Tibial artery (tissue), 4 donors: ENCODE measurements at regions not wholly inside any gene's neighbourhood (a gene's known extent, or its start where the extent isn't known, plus 50 kb on each side); places are given as distances from the start of the nearest gene placed in this dataset.

Experiments used
- DNase-seq, 2 donors: peaks; one replicate each; pipeline ENCODE4 v3.0.0-alpha.2; 2019
- H3K27ac ChIP-seq, 2 donors: fragments of 200-600 bp; sonication (generic) in 1 of 2; 1 replicate in 1 of 2; 2 replicates in 1 of 2; pipeline ENCODE4 v1.5.1; 2018 to 2019; ENCODE audit warnings: mild to moderate bottlenecking in 1 of 2
- H3K27me3 ChIP-seq, 2 donors: fragments of 200-600 bp; sonication (generic) in 1 of 2; one replicate each; pipeline versions ENCODE4 v1.5.1 to v1.6.0; 2016 to 2019
- H3K36me3 ChIP-seq, 3 donors: fragments of 200-600 bp; sonication (generic) in 2 of 3; one replicate each; pipeline ENCODE4 v1.5.1; 2016 to 2019; ENCODE audit warnings: mild to moderate bottlenecking in 2 of 3
- H3K4me1 ChIP-seq, 4 donors: fragments of 200-600 bp; sonication (generic) in 2 of 4; 1 replicate in 3 of 4; 2 replicates in 1 of 4; pipeline ENCODE4 v1.5.1; 2016 to 2019
- H3K4me3 ChIP-seq, 2 donors: fragments of 200-600 bp; sonication (generic) in 1 of 2; 1 replicate in 1 of 2; 2 replicates in 1 of 2; pipeline ENCODE4 v1.5.1; 2018 to 2019; ENCODE audit warnings: mild to moderate bottlenecking in 2 of 2
- H3K9me3 ChIP-seq, 3 donors: fragments of 200-600 bp; sonication (generic) in 1 of 3; one replicate each; pipeline ENCODE4 v1.5.1; 2016 to 2019
- intact Hi-C: fragments of 100-400 bp; cut with DNase I; formaldehyde crosslinking; loops from one replicate; pipeline ENCODE4 v1.15.0; 2023; ENCODE audit warnings: low total_unique reads
- TF ChIP-seq, protein P1 (sequence below), 2 experiments: fragments of 200-600 bp in 1 of 2; fragments of 450-650 bp in 1 of 2; IDR thresholded peaks; one replicate each; pipeline ENCODE4 v1.5.1; 2017 to 2019; ENCODE audit warnings: antibody characterized with exemption in 2 of 2, mild to moderate bottlenecking in 1 of 2, moderate library complexity in 1 of 2

DNA sequence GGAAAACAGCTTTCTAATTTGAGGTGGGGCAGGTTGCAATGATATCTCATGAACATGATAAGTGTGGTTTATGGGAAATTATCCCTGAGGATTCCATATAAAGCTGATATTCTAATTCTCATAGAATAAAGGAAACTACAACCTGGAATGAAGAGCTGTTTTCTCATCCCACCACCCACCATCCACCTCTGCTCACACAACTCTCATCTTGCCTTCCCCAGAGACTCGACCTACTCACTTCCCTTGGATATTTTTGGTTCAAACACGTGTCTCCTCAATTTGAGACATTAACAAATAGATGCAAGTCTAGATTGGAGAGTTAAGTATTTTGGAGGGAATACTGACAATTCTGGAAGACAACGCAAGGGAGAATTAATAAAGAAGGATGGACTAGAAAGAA is 490.9 kb downstream of the TMEM182 start:
- no peak overlapping the region for H3K27ac ChIP-seq
- no peak overlapping the region for H3K4me3 ChIP-seq
- H3K36me3 ChIP-seq, result no peaks in the 10 kb centered on the region
- TF ChIP-seq, protein P1, sequence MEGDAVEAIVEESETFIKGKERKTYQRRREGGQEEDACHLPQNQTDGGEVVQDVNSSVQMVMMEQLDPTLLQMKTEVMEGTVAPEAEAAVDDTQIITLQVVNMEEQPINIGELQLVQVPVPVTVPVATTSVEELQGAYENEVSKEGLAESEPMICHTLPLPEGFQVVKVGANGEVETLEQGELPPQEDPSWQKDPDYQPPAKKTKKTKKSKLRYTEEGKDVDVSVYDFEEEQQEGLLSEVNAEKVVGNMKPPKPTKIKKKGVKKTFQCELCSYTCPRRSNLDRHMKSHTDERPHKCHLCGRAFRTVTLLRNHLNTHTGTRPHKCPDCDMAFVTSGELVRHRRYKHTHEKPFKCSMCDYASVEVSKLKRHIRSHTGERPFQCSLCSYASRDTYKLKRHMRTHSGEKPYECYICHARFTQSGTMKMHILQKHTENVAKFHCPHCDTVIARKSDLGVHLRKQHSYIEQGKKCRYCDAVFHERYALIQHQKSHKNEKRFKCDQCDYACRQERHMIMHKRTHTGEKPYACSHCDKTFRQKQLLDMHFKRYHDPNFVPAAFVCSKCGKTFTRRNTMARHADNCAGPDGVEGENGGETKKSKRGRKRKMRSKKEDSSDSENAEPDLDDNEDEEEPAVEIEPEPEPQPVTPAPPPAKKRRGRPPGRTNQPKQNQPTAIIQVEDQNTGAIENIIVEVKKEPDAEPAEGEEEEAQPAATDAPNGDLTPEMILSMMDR (IDR thresholded peaks at IDR 0.05), result no peak
- no peaks in the 10 kb centered on the region for H3K4me1 ChIP-seq
- no peaks in the 10 kb centered on the region for H3K27me3 ChIP-seq
- no peak for DNase-seq
- H3K9me3 ChIP-seq, result peaks cover 0 to 6% (median 0%) of the 10 kb centered on the region in 3 donors
- intact Hi-C loops, result no loop called here

DNA sequence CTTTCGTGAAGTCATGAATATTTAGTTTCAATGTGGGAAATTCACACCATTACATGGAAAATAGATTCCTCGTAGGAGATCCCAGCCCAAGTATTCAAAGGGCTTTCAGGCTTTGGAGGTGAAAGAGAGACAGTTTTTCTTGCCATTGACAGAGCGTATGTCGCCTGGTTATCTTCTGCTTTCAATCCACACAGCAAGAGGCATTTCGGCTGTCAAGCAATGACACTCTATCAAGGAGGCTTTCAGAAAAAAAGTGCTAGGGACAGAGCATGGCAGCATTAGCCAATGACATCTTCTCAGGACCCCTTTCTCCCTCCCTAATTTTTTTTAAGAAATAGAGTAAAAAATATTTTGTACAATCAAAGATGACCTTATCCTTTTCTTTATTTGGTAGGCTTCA is 492.8 kb downstream of the TMEM182 start:
- DNase-seq, result no peak
- H3K4me3 ChIP-seq, result no peak overlapping the region
- TF ChIP-seq, protein P1 (IDR thresholded peaks at IDR 0.05), result no peak
- no peak overlapping the region for H3K27ac ChIP-seq
- H3K9me3 ChIP-seq, result peaks cover 0 to 2% (median 0%) of the 10 kb centered on the region in 3 donors
- H3K27me3 ChIP-seq, result no peaks in the 10 kb centered on the region
- intact Hi-C loops, result no loop called here
- no peaks in the 10 kb centered on the region for H3K4me1 ChIP-seq
- no peaks in the 10 kb centered on the region for H3K36me3 ChIP-seq

DNA sequence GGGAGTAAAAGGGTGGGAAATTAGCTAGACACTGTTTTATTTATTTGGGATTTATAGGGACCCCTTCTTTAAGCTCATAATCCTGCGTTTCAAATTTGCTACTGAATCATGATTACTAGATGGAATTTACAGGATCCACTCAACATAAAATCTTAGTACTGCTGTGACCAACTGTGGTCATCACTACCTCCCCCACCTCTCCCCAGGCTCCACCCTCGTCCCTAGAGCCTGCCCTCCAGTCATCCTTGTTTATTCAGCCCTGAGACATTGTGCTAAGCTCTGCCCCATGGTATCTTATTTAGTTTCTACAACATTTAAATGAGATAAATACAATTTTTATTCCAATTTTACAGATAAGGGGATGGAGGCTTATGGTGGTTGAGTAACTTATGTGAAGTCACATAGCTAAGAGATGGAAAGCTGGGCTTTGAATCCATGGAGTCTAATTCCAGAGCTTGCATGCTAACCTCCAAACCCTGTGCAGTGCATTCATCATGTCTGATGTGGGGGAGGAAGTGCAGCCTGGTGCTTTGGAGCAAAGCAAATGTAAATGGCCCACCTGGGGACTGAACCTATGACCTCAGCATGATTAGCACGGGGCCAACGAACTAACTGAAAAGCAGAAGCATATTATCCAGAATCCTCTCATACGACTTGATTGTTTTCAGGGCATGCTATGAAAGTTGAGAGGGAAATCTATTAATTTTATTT is 502.4 kb downstream of the TMEM182 start:
- Histone ChIP-seq H3K27ac (no peak overlapping the region), H3K4me1 (no peaks in the 10 kb centered on the region), H3K36me3 (no peaks in the 10 kb centered on the region), H3K4me3 (no peak overlapping the region), H3K27me3 (no peaks in the 10 kb centered on the region), H3K9me3 (no peaks in the 10 kb centered on the region)
- TF ChIP-seq, protein P1 (IDR thresholded peaks at IDR 0.05), result no peak
- intact Hi-C loops, result no loop called here
- no peak for DNase-seq

DNA sequence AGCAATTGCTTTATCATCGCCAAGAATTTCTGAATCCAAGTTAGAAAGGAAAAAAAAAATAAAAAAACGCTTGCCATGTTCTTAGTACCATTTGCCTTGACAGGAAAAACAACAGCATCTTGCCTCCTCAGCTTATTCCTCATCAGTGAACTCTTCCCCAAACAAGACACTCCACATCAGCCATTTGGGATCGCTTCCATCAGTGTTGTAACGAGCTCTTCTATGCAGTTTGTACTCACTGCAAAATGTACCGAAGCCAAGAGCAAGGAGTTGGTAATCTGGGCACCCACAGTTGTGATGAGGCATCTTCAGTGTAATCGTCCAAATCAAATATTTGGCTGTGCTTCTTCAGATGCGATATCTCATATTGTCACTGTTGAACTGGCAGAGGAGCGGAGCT is 503.7 kb downstream of the TMEM182 start:
- Histone ChIP-seq H3K9me3 (no peaks in the 10 kb centered on the region), H3K4me3 (no peak overlapping the region), H3K27ac (no peak overlapping the region), H3K4me1 (no peaks in the 10 kb centered on the region), H3K27me3 (no peaks in the 10 kb centered on the region), H3K36me3 (no peaks in the 10 kb centered on the region)
- TF ChIP-seq, protein P1 (IDR thresholded peaks at IDR 0.05), result no peak
- intact Hi-C loops, result no loop called here
- no peak for DNase-seq

DNA sequence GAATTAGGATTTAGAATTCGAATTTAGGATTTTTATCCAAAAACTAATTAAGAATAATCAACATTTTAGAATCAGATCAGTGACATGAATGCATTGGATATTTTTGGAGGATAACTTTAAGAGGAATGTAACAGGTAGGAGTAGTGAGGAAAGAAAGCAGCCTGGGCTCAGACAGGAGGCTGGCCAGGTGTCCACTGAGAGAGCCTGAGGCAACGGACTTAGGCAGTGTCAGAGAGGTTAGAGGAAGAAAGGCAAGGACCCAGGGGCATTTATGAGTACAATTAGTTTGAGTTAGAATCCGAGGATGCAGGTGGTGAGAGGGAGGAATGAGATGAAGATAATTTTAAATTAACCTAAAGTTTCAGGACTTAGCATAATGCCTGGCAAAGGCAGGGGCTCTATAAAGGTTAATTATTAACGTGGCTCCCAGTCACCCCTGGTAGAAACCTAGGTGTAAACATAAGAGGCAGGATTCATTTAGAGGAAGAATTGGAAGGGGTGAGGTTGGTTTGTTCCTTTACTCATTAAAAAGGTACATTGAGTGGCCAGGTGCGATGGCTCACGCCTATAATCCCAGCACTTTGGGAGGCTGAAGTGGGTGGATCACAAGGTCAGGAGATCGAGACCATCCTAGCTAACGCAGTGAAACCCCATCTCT is 507.1 kb downstream of the TMEM182 start:
- no peak for DNase-seq
- peaks cover 0 to under 1% (median 0%) of the 10 kb centered on the region in 3 donors for H3K9me3 ChIP-seq
- H3K27ac ChIP-seq, result no peak overlapping the region
- H3K36me3 ChIP-seq, result no peaks in the 10 kb centered on the region
- no peaks in the 10 kb centered on the region for H3K27me3 ChIP-seq
- H3K4me1 ChIP-seq, result no peaks in the 10 kb centered on the region
- no peak overlapping the region for H3K4me3 ChIP-seq
- TF ChIP-seq, protein P1 (IDR thresholded peaks at IDR 0.05), result no peak
- intact Hi-C loops, result no loop called here
